AG10803 (cell line): ENCODE measurements at regions not wholly inside any gene's neighbourhood (a gene's known extent, or its start where the extent isn't known, plus 50 kb on each side); places are given as distances from the start of the nearest gene placed in this dataset.

Experiments used
- DNase-seq: peaks from one replicate; pipeline ENCODE4 v3.0.0; 2010; ENCODE audit warnings: low read depth
- H3K4me3 ChIP-seq: 2 replicates; pipeline ENCODE4 v1.5.1; 2011; ENCODE audit warnings: mild to moderate bottlenecking, low read length, control low read depth
- TF ChIP-seq, protein P1 (sequence below): conservative IDR thresholded peaks from 2 replicates; pipeline ENCODE4 v1.5.1; 2011; ENCODE audit warnings: mild to moderate bottlenecking, low read length, control low read depth, inconsistent platforms

DNA sequence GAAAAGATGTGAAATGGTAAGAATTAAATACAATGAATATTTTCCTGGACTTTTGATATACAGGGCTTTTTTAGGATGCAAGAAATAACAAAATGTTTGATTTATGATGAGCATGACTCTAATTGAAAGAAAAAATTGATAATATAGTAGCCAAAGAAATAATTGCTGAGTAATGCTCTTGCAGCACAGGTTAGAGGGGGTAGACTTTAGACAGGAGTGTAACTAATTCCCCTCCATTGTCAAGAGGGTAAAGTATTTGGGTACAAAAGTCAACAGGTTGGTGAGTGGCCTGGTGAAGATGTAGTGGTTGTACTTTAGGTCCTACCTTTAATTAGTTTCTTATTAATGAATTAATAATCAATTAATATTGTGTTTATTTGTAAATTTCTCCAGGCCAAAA, 912.3 kb downstream of the KCNJ2 start:
- TF ChIP-seq, protein P1, sequence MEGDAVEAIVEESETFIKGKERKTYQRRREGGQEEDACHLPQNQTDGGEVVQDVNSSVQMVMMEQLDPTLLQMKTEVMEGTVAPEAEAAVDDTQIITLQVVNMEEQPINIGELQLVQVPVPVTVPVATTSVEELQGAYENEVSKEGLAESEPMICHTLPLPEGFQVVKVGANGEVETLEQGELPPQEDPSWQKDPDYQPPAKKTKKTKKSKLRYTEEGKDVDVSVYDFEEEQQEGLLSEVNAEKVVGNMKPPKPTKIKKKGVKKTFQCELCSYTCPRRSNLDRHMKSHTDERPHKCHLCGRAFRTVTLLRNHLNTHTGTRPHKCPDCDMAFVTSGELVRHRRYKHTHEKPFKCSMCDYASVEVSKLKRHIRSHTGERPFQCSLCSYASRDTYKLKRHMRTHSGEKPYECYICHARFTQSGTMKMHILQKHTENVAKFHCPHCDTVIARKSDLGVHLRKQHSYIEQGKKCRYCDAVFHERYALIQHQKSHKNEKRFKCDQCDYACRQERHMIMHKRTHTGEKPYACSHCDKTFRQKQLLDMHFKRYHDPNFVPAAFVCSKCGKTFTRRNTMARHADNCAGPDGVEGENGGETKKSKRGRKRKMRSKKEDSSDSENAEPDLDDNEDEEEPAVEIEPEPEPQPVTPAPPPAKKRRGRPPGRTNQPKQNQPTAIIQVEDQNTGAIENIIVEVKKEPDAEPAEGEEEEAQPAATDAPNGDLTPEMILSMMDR, result no peak
- no peak for DNase-seq
- no peak overlapping the region for H3K4me3 ChIP-seq

DNA sequence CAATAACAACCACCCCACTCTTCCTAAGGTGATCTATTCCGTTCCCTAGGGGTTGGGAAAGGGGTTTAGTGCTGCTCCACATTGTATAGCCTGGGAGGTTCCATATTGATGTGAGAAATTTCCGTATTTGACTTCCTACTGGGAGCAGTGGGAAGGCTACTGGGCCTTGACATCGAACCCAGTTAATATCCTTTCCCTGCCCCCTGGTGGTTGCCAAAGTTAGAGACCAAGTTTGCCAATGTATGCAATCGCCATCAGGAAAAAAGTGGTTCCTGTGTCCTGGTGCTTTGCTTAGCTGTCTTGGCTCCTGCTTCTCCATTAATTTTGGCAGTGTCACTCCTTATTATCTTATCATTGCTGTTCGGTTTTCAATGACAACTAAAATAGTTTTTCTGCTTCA, 914.9 kb downstream of the KCNJ2 start:
- TF ChIP-seq, protein P1, result peak; percentile 48
- peak; percentile 16 for DNase-seq
- H3K4me3 ChIP-seq, result no peak overlapping the region

DNA sequence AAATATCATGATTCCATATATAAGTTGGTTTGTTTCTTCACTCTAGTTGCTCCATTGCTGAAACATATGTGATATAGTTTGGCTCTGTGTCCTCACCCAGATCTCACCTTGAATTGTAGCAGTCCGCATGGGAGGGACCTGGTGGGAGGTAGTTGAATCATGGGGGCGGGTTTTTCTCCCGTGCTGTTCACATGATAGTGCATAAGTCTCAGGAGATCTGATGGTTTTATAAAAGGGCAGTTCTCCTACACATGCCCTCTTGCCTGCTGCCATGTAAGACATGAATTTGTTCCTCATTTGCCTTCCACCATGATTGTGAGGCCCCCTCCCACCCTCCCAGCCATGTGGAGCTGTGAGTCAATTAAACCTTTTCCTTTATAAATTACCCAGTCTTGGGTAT, 915.5 kb downstream of the KCNJ2 start:
- TF ChIP-seq, protein P1, result no peak
- no peak for DNase-seq
- H3K4me3 ChIP-seq, result no peak overlapping the region

DNA sequence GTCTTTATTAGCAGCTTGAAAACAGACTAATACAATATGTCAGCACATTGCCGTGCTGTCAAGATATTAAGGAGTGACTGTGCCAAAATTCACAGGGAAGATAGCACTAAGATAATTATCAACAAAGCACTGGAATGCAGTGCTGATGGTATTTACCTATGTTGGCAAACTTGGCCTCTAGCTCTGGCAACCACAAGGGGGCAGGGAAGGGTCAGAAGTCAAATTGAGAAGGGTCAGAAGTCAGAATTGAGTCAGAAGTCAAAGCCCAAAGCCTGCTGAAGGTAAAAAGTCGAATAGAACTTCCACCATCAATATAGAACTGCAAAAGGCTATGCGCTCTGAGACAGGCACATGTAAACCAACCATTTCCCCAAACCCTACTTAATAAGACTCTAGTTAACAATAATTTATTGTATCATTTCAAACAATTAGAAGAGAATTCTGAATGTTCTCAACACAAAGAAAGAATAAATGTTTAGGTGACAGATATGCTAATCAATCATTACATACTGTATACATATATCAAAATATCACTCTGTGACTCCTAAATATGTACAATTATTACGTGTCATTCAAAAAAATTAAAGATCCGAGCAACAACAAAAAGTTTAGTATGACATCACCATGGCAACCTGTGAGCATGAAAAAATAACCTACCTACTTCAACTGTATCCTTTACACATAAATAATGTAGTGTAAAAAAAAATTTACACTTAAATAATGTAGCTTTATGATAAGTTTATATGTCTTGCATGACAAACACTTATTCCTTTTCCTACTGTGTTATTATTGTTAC, 916.1 kb downstream of the KCNJ2 start:
- peak; percentile 16 for DNase-seq
- TF ChIP-seq, protein P1, result peak; percentile 44

DNA sequence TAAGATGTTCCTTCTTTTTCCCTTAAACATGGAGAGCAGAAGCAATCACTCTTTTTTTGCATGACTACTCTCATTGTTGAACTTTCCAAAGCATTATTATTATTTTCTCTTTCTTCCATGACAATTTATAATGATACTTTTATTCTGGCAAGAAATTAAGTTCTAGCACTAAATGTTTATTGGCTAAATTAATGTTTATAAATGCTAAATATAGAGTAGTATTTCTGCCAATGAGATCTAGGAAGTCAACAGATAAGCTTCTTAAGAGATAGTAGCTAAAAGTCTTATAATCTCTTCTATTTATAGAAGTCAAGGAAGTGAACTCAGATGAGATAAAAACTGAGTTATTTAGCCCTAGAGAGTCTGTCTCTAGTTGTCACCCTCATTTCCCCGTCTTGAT, 920.1 kb downstream of the KCNJ2 start:
- no peak overlapping the region for H3K4me3 ChIP-seq
- TF ChIP-seq, protein P1, result no peak
- DNase-seq, result no peak

More for the DNA sequence above, 916.1 kb downstream of the KCNJ2 start:
- no peak overlapping the region for H3K4me3 ChIP-seq

DNA sequence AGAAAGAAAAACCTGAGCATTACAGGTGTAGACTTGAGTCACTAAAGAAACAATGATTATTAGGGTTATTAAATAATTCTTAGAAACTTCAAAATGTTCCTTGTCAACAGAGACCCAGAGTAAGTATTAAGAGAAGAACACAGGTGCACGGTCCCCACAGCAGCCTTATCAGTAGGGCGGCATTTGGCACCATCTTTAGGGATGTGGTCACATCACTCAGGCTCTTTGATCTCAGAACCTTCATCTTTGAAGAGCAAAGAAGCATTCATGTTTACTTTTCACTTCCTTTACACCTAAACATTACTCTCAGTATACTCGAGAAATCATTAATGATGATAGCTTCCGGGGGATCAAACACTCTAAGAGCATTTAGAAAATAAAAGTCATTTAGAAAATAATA, 928.7 kb downstream of the KCNJ2 start:
- H3K4me3 ChIP-seq, result no peak overlapping the region
- TF ChIP-seq, protein P1, result no peak
- no peak for DNase-seq

DNA sequence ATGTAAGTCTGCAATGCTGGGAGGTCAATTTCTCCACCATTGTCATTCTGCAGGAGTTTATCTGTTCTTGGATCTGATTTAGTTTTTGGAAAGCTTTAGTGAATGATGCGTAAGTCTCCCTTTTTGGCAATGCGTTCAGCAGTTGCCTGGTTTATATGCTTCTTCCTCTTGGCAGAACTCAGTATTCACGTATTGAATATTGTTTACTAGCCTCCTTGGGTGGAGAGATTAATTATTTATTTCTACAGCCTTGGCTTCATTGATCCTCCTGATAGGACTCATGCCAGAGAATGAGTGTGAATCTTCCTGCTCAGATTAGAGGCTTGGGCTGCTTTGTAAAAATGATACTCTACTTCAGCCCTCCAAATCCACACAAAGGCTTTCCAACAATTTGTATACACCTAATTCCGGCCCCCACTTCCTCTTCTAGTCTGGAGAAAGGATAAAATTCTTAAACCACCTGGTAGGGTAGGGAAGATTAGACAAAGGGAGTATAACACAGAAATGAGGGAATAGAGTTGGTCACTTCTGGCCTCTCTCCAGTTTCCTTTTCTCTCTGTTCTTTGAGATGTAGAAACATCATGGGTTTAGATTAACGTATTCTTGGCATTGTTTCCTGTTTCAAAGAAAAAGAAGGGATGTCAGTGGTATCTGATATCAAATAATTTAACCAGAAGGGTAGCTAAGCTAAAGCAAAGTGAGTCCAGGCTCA, 929.8 kb downstream of the KCNJ2 start:
- TF ChIP-seq, protein P1, result no peak
- no peak overlapping the region for H3K4me3 ChIP-seq
- peak; percentile 6 for DNase-seq
